ENCODE measurements at regions not wholly inside any gene's neighbourhood (a gene's known extent, or its start where the extent isn't known, plus 50 kb on each side); places are given as distances from the start of the nearest gene placed in this dataset.

DNA sequence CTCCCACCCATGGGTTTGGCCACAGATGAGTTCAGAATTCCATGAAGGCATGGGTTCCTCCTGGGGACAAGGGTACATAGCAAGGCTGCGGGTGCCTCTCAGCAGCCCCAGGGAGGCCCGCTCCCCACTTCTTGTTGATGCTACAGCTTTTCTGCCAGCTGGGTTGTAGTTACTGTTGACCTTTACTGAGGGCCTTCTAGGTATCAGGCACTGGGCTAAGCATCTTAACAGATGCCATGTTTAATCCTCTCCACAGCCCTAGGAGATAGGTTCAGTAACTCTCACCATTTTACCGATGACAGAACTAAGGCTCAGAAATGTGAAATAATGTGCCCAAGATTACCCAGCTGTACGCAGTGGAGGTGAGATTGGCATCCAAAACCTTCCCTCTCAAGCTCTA, 54.3 kb upstream of the DLX4 start:
- Mint-ChIP-seq H3K9me3 (no peaks in the 10 kb centered on the region), H3K27ac (no peak overlapping the region), H3K36me3 (no peaks in the 10 kb centered on the region)
- ATAC-seq (no peak), DNase-seq (ENCODE audit: low spot score in 2 of 2) (no peak)

GRCh38 chr17:49915260-49915659, 53.7 kb upstream of the DLX4 start:
- ATAC-seq (no peak), DNase-seq (ENCODE audit: low spot score in 2 of 2) (no peak)
- no peaks in the 10 kb centered on the region for H3K36me3 Mint-ChIP-seq
- H3K9me3 Mint-ChIP-seq, result no peaks in the 10 kb centered on the region
- no peak overlapping the region for H3K27ac Mint-ChIP-seq

GRCh38 chr17:49915670-49916069, 53.3 kb upstream of the DLX4 start:
- DNase-seq (ENCODE audit: low spot score in 2 of 2) (no peak), ATAC-seq (no peak)
- no peaks in the 10 kb centered on the region for H3K9me3 Mint-ChIP-seq
- H3K27ac Mint-ChIP-seq, result no peak overlapping the region
- no peaks in the 10 kb centered on the region for H3K36me3 Mint-ChIP-seq

DNA sequence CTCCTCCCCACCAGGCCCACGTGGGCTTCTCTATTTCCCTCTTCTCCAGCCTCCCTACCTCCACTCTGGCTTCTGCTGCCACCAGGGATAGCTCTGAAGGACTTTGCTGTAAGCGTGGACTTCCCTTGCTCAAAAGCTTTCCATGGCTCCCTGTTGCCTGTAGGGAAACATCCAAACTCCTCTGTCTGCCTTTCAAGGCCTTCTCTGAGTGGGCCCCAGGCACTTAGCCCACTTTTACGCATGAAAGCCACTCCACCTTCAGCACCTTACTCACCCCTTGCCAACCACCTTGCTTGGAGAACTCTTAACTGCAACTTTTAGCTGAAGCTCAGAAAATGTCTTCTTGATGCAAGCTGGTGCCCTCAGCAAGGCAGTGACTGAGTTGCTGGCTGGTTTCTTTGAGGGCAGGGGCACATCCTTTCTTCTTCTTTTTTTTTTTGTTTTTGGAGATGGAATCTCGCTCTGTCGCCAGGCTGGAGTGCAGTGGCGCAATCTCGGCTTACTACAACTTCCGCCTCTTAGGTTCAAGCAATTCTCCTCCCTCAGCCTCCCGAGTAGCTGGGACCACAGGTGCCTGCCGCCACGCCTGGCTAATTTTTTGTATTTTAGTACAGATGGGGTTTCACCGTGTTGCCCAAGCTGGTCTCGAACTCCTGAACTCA, 52.0 kb upstream of the DLX4 start:
- Mint-ChIP-seq H3K36me3 (no peaks in the 10 kb centered on the region), H3K9me3 (no peaks in the 10 kb centered on the region), H3K27ac (no peak overlapping the region)
- DNase-seq (ENCODE audit: low spot score in 2 of 2) (no peak), ATAC-seq (no peak)

GRCh38 chr17:49918591-49918990, 50.4 kb upstream of the DLX4 start:
- no peaks in the 10 kb centered on the region for H3K36me3 Mint-ChIP-seq
- no peak for ATAC-seq
- H3K27ac Mint-ChIP-seq, result no peak overlapping the region
- no peaks in the 10 kb centered on the region for H3K9me3 Mint-ChIP-seq
- no peak for DNase-seq (ENCODE audit: low spot score in 2 of 2)
